Gastrocnemius medialis (tissue), 4 donors: ENCODE measurements at regions not wholly inside any gene's neighbourhood (a gene's known extent, or its start where the extent isn't known, plus 50 kb on each side); places are given as distances from the start of the nearest gene placed in this dataset.

Experiments
- CTCF ChIP-seq, 5 experiments: fragments of 450-650 bp in 3 of 5; fragments of 200-600 bp in 2 of 5; sonication (generic) in 2 of 5; IDR thresholded peaks in 4 of 5; conservative IDR thresholded peaks in 1 of 5; 1 replicate in 4 of 5; 2 replicates in 1 of 5; pipeline ENCODE4 v1.5.1; 2016 to 2019; ENCODE audit warnings: antibody characterized with exemption in 5 of 5, mild to moderate bottlenecking in 3 of 5, moderate library complexity in 3 of 5
- POLR2A ChIP-seq, 2 donors: fragments of 450-650 bp; IDR thresholded peaks; one replicate each; pipeline ENCODE4 v1.6.1; 2017; ENCODE audit warnings: antibody characterized with exemption in 2 of 2, mild to moderate bottlenecking in 2 of 2, moderate library complexity in 2 of 2

- TF ChIP-seq POLR2A (IDR thresholded peaks at IDR 0.05) (no peak), CTCF (IDR thresholded peaks at IDR 0.05 in 4 of 5, conservative IDR thresholded peaks at IDR 0.05 in 1 of 5) (no peak)
Observed at GRCh38 chr9:134240361-134240760, 76.0 kb upstream of the RNU6ATAC start.
